IPS-20b (cell line): ENCODE measurements at regions not wholly inside any gene's neighbourhood (a gene's known extent, or its start where the extent isn't known, plus 50 kb on each side); places are given as distances from the start of the nearest gene placed in this dataset.

ENCODE experiments used
- H3K27ac ChIP-seq: one replicate; pipeline ENCODE4 v1.5.1; 2013; ENCODE audit warnings: low read length
- H3K27me3 ChIP-seq: 2 replicates; pipeline ENCODE4 v1.6.1; 2013; ENCODE audit warnings: mild to moderate bottlenecking, low read length, inconsistent platforms; ENCODE audit not compliant: insufficient read depth
- H3K36me3 ChIP-seq: 2 replicates; pipeline ENCODE4 v1.6.1; 2013; ENCODE audit warnings: low read depth, mild to moderate bottlenecking, inconsistent platforms, low read length, moderate library complexity; ENCODE audit not compliant: insufficient read depth
- H3K4me1 ChIP-seq: 2 replicates; pipeline ENCODE4 v1.6.1; 2013; ENCODE audit warnings: mild to moderate bottlenecking, control low read depth, inconsistent platforms, low read length, moderate library complexity; ENCODE audit not compliant: insufficient read depth
- H3K4me3 ChIP-seq: 2 replicates; pipeline ENCODE4 v1.5.1; 2013; ENCODE audit warnings: mild to moderate bottlenecking, low read length, inconsistent platforms
- H3K9ac ChIP-seq: 2 replicates; pipeline ENCODE4 v1.6.1; 2013; ENCODE audit warnings: low read depth, mild to moderate bottlenecking, inconsistent platforms, low read length, moderate library complexity
- H3K9me3 ChIP-seq: 2 replicates; pipeline ENCODE4 v1.6.1; 2013; ENCODE audit warnings: mild to moderate bottlenecking, low read depth, low read length, inconsistent platforms; ENCODE audit not compliant: insufficient read depth

- no peak overlapping the region for H3K9ac ChIP-seq
Measured at GRCh38 chr15:93302080-93302765, 213.2 kb upstream of the RGMA start.

GRCh38 chr15:93300796-93301195 lies 211.8 kb upstream of the RGMA start:
- Histone ChIP-seq H3K27ac (no peak overlapping the region), H3K4me1 (no peaks in the 10 kb centered on the region; the same call in 1 of the 2 replicates), H3K4me3 (no peak overlapping the region), H3K36me3 (no peaks in the 10 kb centered on the region), H3K9ac (no peak overlapping the region), H3K27me3 (no peaks in the 10 kb centered on the region; the same call in 1 of the 2 replicates), H3K9me3 (no peaks in the 10 kb centered on the region)

More at GRCh38 chr15:93302080-93302765, 213.2 kb upstream of the RGMA start:
- Histone ChIP-seq H3K27ac (no peak overlapping the region), H3K4me1 (no peaks in the 10 kb centered on the region), H3K9me3 (no peaks in the 10 kb centered on the region), H3K36me3 (no peaks in the 10 kb centered on the region), H3K4me3 (no peak overlapping the region), H3K27me3 (no peaks in the 10 kb centered on the region; the same call in 1 of the 2 replicates)

GRCh38 chr15:93299675-93300074 lies 210.7 kb upstream of the RGMA start:
- Histone ChIP-seq H3K9ac (no peak overlapping the region), H3K36me3 (no peaks in the 10 kb centered on the region), H3K4me1 (no peaks in the 10 kb centered on the region; the same call in 1 of the 2 replicates), H3K4me3 (no peak overlapping the region), H3K27me3 (no peaks in the 10 kb centered on the region; the same call in 1 of the 2 replicates), H3K9me3 (no peaks in the 10 kb centered on the region), H3K27ac (no peak overlapping the region)

- Histone ChIP-seq H3K9me3 (no peaks in the 10 kb centered on the region), H3K9ac (no peak overlapping the region), H3K27me3 (no peaks in the 10 kb centered on the region; the same call in 1 of the 2 replicates), H3K27ac (no peak overlapping the region), H3K4me1 (no peaks in the 10 kb centered on the region; the same call in 1 of the 2 replicates), H3K4me3 (no peak overlapping the region), H3K36me3 (no peaks in the 10 kb centered on the region)
Measured at GRCh38 chr15:93298901-93299300, 209.9 kb upstream of the RGMA start.

DNA sequence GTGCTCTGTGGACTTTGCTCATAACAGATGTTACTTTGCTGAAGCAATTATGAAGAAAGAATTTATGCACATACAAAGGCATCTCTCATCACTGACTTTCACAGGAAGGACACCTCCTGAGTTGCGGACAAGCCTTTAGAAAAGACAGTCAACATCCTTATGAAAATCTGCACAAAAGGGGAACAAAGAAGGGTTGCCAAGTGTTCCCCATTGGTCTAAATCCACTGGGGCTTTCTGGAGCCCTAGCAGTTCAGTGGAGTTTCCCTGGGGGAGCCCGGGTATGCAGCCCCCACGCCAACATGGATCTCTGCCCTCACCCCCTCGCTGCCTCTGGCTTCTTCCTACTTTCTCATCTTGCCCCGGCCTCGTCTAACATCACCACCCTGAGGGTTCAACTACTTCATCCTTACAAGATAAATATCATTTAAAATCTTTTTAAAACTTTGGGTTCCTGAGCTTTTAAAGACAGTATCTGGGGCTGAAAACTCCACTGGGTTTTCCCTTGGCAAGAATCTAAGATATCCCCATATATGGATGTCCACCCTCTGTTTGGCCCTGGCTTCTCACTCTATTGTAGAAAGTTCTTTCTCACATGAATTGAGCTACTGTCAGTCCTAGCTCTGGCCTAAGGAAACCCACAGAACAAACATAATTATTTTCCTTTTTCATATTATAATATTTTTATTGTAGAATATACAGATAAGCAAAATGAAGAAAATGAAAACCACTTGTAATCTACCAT lies 207.9 kb upstream of the RGMA start:
- Histone ChIP-seq H3K36me3 (no peaks in the 10 kb centered on the region), H3K4me1 (no peaks in the 10 kb centered on the region; the same call in 1 of the 2 replicates), H3K9me3 (no peaks in the 10 kb centered on the region), H3K27me3 (no peaks in the 10 kb centered on the region; the same call in 1 of the 2 replicates), H3K27ac (no peak overlapping the region), H3K4me3 (no peak overlapping the region), H3K9ac (no peak overlapping the region)

- Histone ChIP-seq H3K27me3 (no peaks in the 10 kb centered on the region), H3K27ac (no peak overlapping the region)
Measured at GRCh38 chr15:93294896-93295295, 205.9 kb upstream of the RGMA start.

DNA sequence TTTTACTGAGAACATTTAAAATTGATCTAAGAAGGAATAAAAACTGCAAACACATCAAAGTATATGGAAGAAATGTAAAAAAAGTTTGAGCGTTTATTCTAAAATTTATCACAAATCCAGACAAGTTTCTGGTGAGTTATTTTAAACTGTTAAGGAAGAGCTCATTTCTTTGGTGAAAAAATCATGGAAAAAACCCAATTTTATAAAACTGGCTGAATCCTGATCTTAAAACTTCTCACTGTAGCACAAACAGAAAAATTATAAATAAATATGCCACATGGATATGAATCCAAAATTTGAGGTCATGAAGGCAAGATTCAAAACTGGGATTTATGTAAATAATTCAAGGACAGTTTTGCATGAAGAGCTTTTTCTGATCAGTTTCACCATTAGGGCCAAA lies 205.1 kb upstream of the RGMA start:
- Histone ChIP-seq H3K9me3 (no peaks in the 10 kb centered on the region), H3K4me3 (no peak overlapping the region), H3K4me1 (no peaks in the 10 kb centered on the region; the same call in 1 of the 2 replicates), H3K9ac (no peak overlapping the region), H3K36me3 (no peaks in the 10 kb centered on the region), H3K27ac (no peak overlapping the region), H3K27me3 (no peaks in the 10 kb centered on the region)

More at GRCh38 chr15:93294896-93295295, 205.9 kb upstream of the RGMA start:
- Histone ChIP-seq H3K9ac (no peak overlapping the region), H3K4me1 (no peaks in the 10 kb centered on the region; the same call in 1 of the 2 replicates), H3K36me3 (no peaks in the 10 kb centered on the region), H3K4me3 (no peak overlapping the region), H3K9me3 (no peaks in the 10 kb centered on the region)

DNA sequence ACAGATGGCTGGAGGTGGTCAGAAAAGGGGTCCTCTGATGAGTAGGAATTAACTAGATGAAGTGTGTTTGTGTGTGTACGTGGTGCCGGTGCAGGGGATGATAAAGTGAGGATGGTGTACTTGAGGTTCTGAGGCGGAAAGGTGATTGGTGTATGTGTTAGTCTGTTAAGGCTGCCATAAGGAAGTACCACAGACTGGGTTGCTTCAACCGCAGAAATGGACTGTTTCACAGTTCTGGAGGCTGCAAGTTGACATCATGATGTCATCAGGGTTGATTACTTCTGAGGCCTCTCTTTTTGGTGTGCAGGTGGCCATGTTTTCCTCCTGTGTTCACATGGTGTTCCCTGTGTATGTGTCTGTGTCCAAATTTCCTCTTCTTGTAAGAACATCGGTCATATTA lies 202.4 kb upstream of the RGMA start:
- Histone ChIP-seq H3K36me3 (no peaks in the 10 kb centered on the region), H3K4me1 (peaks cover 3% of the 10 kb centered on the region; the same call in 1 of the 2 replicates), H3K4me3 (no peak overlapping the region), H3K9me3 (no peaks in the 10 kb centered on the region), H3K27ac (no peak overlapping the region), H3K27me3 (no peaks in the 10 kb centered on the region), H3K9ac (no peak overlapping the region)

- H3K9me3 ChIP-seq, result no peaks in the 10 kb centered on the region
- no peaks in the 10 kb centered on the region for H3K27me3 ChIP-seq
- no peak overlapping the region for H3K27ac ChIP-seq
- no peaks in the 10 kb centered on the region for H3K36me3 ChIP-seq
- H3K9ac ChIP-seq, result no peak overlapping the region
- H3K4me1 ChIP-seq, result peaks cover 6% of the 10 kb centered on the region; the same call in 1 of the 2 replicates
- H3K4me3 ChIP-seq, result no peak overlapping the region
Measured at GRCh38 chr15:93290618-93290946, 201.6 kb upstream of the RGMA start.

- Histone ChIP-seq H3K9ac (no peak overlapping the region), H3K27ac (no peak overlapping the region), H3K36me3 (no peaks in the 10 kb centered on the region), H3K9me3 (no peaks in the 10 kb centered on the region), H3K4me1 (peaks cover 6% of the 10 kb centered on the region; the same call in 1 of the 2 replicates), H3K4me3 (no peak overlapping the region), H3K27me3 (no peaks in the 10 kb centered on the region)
Measured at GRCh38 chr15:93289941-93290617, 201.1 kb upstream of the RGMA start.

- H3K4me1 ChIP-seq, result peaks cover 6% of the 10 kb centered on the region; the same call in 1 of the 2 replicates
Measured at GRCh38 chr15:93288728-93289294, 199.8 kb upstream of the RGMA start.

More at GRCh38 chr15:93288728-93289294, 199.8 kb upstream of the RGMA start:
- Histone ChIP-seq H3K9me3 (no peaks in the 10 kb centered on the region), H3K27me3 (no peaks in the 10 kb centered on the region), H3K4me3 (no peak overlapping the region), H3K9ac (no peak overlapping the region), H3K27ac (no peak overlapping the region), H3K36me3 (no peaks in the 10 kb centered on the region)
